ENCODE measurements at regions not wholly inside any gene's neighbourhood (a gene's known extent, or its start where the extent isn't known, plus 50 kb on each side); places are given as distances from the start of the nearest gene placed in this dataset.

DNA sequence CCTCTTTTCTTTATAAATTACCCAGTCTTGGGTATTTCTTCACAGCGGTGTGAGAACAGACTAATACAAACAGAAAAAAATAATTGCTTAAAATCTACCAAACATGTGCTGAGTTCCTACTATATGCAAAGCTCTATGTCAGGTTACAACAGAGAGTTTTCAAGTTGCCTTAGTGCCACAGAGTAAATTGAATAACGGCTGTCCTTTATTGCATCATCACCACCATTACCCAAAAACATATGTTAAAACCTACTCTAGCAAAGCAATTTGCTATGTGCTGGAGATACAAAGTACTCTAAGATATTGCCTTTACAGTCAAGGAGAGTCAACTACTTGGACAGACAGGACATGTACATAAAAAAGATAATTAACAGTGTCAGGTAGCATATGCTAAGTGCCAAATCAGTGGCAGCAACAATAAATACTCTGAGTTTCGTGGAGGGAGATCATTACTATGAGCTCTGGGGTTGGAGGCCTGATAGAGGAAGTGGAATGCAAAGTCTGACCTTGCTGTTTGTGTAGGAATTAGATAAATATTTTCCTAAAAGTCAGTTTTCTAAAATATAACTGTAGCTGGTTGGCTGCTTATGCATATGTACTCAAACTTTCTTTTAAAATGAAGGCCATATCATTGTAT is 1058.7 kb upstream of the WWC1 start:
- TF ChIP-seq, protein P1, sequence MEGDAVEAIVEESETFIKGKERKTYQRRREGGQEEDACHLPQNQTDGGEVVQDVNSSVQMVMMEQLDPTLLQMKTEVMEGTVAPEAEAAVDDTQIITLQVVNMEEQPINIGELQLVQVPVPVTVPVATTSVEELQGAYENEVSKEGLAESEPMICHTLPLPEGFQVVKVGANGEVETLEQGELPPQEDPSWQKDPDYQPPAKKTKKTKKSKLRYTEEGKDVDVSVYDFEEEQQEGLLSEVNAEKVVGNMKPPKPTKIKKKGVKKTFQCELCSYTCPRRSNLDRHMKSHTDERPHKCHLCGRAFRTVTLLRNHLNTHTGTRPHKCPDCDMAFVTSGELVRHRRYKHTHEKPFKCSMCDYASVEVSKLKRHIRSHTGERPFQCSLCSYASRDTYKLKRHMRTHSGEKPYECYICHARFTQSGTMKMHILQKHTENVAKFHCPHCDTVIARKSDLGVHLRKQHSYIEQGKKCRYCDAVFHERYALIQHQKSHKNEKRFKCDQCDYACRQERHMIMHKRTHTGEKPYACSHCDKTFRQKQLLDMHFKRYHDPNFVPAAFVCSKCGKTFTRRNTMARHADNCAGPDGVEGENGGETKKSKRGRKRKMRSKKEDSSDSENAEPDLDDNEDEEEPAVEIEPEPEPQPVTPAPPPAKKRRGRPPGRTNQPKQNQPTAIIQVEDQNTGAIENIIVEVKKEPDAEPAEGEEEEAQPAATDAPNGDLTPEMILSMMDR (IDR thresholded peaks at IDR 0.05), result no peak
- H3K27me3 ChIP-seq, result no peaks in the 10 kb centered on the region
- H3K36me3 ChIP-seq, result no peaks in the 10 kb centered on the region
- H3K4me1 ChIP-seq, result peaks cover 0 to 25% (median 7%) of the 10 kb centered on the region in 4 donors
- peaks cover 0 to 4% (median 0%) of the 10 kb centered on the region in 3 donors for H3K9me3 ChIP-seq
- no peak overlapping the region for H3K27ac ChIP-seq
- H3K4me3 ChIP-seq, result no peak overlapping the region
- no peak for DNase-seq
- intact Hi-C loops (cut with DNase I; ENCODE audit: low total_unique reads), result no loop called here

DNA sequence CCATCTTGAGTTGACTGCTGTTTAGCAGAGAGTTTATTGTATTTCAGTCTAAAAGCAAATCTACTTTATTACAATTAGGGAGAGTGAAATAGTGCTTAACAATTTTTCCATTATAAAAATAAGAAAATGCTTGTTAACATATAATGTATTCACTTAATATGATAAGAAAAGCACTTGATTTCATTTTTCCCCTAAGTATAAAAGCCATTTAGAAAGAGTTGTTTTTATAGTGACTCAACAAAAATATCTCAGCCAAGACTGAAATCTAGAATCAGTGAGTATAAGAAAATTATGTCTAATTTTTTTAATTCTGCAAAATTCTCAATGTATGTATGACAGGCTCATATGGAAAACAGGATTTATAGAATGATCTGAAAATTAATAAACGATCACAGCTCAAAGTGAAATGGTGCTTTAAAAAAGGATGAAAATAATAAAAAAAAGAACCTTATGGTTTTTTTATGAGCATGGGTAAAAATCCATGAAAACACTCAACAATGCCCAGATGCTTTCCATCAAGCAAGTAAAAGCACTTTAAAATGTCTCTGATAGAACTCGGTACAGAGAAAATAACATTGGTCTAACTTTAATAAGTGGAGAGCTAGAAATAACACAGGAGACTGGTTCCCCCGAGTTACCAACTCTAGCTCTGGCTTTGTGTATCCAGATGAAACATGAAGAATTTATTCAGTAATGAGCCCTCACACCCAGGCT is 1057.8 kb upstream of the WWC1 start:
- peaks cover 0 to 25% (median 7%) of the 10 kb centered on the region in 4 donors for H3K4me1 ChIP-seq
- H3K27ac ChIP-seq, result no peak overlapping the region
- no peak for DNase-seq
- TF ChIP-seq, protein P1 (IDR thresholded peaks at IDR 0.05), result no peak
- H3K36me3 ChIP-seq, result no peaks in the 10 kb centered on the region
- intact Hi-C loops (cut with DNase I; ENCODE audit: low total_unique reads), result no loop called here
- no peak overlapping the region for H3K4me3 ChIP-seq
- no peaks in the 10 kb centered on the region for H3K9me3 ChIP-seq
- no peaks in the 10 kb centered on the region for H3K27me3 ChIP-seq

DNA sequence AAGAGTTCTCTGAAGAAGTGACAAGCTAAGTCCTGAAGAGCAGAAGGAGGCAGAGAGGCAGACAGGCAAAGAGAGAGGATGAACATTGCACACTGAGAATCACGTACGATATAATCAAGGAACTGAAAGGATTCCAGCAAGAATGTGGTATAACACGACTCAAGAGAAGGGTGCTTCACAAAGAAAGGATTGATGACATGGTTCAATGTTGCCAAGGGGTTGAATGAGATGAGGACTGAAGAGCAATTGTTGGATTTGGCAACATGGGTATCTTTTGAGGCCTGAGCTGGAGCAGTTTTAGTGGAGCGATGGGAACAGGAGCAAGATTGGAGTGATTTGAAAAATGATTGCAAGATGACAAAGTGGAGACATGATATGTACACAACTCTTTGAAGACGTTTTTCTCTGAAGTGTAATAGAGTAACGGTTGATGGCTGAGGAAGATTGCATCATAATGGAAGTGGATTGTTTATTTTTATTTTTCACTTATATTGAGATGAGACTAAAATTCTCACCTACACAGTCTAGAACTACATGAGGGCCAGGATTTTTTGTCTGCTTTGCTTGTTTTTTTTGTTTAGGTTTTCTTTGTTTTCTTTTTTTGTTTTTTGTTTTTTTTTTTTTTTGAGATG is 1049.9 kb upstream of the WWC1 start:
- no peaks in the 10 kb centered on the region for H3K36me3 ChIP-seq
- H3K4me3 ChIP-seq, result no peak overlapping the region
- no peaks in the 10 kb centered on the region for H3K27me3 ChIP-seq
- DNase-seq, result no peak
- intact Hi-C loops (cut with DNase I; ENCODE audit: low total_unique reads), result no loop called here
- no peaks in the 10 kb centered on the region for H3K9me3 ChIP-seq
- no peaks in the 10 kb centered on the region for H3K4me1 ChIP-seq
- no peak overlapping the region for H3K27ac ChIP-seq
- TF ChIP-seq, protein P1 (IDR thresholded peaks at IDR 0.05), result no peak

DNA sequence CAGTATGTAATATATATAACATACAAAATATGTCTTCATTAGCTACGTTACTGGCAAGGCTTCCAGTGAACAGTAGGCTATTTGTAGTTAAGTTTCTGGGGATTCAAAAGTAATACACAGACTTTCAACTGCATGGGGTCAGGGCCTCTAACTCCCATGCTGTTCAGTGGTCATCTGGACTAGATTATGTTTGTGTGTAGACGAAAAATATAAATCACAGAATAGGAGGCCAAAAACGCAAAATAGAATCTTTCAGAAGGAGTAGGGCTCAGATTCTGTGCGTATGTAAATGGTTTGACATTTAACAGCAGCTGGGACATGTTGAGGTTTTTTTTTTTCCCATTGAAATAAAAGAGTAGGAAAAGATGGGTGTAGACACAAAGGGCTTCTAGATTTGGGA is 1048.7 kb upstream of the WWC1 start:
- H3K36me3 ChIP-seq, result no peaks in the 10 kb centered on the region
- H3K9me3 ChIP-seq, result no peaks in the 10 kb centered on the region
- no peak overlapping the region for H3K27ac ChIP-seq
- no peak overlapping the region for H3K4me3 ChIP-seq
- DNase-seq, result no peak
- TF ChIP-seq, protein P1 (IDR thresholded peaks at IDR 0.05), result no peak
- H3K27me3 ChIP-seq, result no peaks in the 10 kb centered on the region
- intact Hi-C loops (cut with DNase I; ENCODE audit: low total_unique reads), result no loop called here
- H3K4me1 ChIP-seq, result no peaks in the 10 kb centered on the region

DNA sequence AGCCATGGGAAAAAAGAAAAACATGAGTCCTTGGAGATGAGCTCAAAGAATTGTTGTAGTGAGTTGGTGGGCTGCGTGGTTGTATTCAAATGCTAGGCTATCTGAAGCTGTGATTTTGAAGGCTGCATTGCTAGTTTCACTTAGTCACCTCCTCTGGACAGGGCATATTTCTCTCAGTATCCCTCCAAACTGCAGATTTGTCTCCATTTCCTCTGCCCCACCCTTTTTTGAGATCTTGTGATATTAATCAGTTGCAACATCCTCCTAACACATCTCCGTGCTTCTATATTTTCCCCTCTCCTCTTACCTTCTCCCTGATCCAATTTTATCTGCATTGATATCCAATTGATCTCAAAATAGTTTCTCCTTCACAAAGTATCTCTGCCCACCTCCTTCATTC is 1048.0 kb upstream of the WWC1 start:
- no peaks in the 10 kb centered on the region for H3K36me3 ChIP-seq
- TF ChIP-seq, protein P1 (IDR thresholded peaks at IDR 0.05), result no peak
- H3K27me3 ChIP-seq, result no peaks in the 10 kb centered on the region
- no peaks in the 10 kb centered on the region for H3K9me3 ChIP-seq
- DNase-seq, result no peak
- H3K27ac ChIP-seq, result no peak overlapping the region
- H3K4me1 ChIP-seq, result no peaks in the 10 kb centered on the region
- H3K4me3 ChIP-seq, result no peak overlapping the region
- intact Hi-C loops (cut with DNase I; ENCODE audit: low total_unique reads), result no loop called here

Data from tibial artery (tissue), 4 donors.